PFSK-1 (cell line): ENCODE measurements at regions not wholly inside any gene's neighbourhood (a gene's known extent, or its start where the extent isn't known, plus 50 kb on each side); places are given as distances from the start of the nearest gene placed in this dataset.

Experiments
- FOXP2 ChIP-seq: optimal IDR thresholded peaks from 2 replicates; pipeline ENCODE3; 2011; ENCODE audit warnings: borderline replicate concordance, control low read depth, inconsistent platforms; ENCODE audit not compliant: insufficient read depth; ENCODE audit errors: extremely low read length, extremely low read depth
- POLR2AphosphoS5 ChIP-seq: IDR thresholded peaks from 2 replicates; pipeline ENCODE4 v1.6.1; 2012; ENCODE audit warnings: low read depth, mild to moderate bottlenecking, control low read depth, low read length, moderate library complexity
- SIN3A ChIP-seq: IDR thresholded peaks from 2 replicates; pipeline ENCODE4 v1.6.1; 2012; ENCODE audit warnings: mild to moderate bottlenecking, low read length, moderate library complexity, borderline replicate concordance; ENCODE audit not compliant: insufficient read depth
- TAF1 ChIP-seq: IDR thresholded peaks from 2 replicates; pipeline ENCODE4 v1.6.1; 2012; ENCODE audit warnings: low read length, control low read depth, borderline replicate concordance; ENCODE audit not compliant: insufficient read depth
- TF ChIP-seq, protein P1 (sequence below), 2 experiments: IDR thresholded peaks; 2 replicates each; pipeline versions ENCODE4 v1.6.1 to v1.8.0; 2011 to 2012; ENCODE audit warnings: low read depth in 2 of 2, low read length in 2 of 2, control low read depth in 1 of 2, inconsistent platforms in 1 of 2, mild to moderate bottlenecking in 1 of 2, moderate library complexity in 1 of 2; ENCODE audit not compliant: insufficient read depth in 1 of 2

DNA sequence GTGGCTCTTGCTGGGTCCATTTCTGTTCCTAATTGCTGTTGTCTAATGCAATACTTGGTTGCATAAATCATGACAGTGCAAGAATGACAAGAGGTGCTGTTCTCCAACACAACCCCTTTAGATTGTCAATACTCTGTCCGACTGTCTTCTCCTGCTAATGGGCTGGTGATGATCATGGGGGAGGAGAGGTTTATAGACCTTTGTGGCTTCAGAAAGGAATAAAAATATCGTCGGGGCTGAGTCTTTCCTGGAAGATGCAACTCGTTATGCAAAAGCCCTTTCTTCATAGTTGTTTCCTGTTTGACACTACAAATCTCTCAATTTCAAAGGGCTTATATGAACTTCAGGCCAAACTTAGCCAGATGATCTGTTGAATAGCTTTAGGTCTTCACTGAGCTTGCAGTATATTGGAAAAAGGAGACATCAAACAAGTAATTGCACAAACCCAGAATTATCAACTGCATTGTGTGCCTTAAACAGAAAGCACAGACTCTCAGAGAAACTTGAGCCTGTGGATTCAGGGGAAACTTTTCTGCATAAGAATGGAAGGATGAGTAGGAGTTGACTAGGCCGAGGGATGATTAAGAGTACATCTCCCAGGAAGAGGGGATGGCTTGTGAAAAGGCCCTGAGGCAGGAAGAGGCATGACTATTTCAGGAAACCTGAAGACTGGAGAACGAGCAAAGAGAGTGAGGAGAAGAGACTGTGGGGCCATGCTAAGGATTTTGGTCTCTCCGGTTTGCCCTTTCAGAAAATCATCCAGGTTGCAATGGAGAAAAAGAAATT lies 107.6 kb downstream of the TSEN15 start:
- TF ChIP-seq POLR2AphosphoS5 (no peak), TAF1 (no peak), SIN3A (no peak), FOXP2 (no peak)
- TF ChIP-seq, protein P1, sequence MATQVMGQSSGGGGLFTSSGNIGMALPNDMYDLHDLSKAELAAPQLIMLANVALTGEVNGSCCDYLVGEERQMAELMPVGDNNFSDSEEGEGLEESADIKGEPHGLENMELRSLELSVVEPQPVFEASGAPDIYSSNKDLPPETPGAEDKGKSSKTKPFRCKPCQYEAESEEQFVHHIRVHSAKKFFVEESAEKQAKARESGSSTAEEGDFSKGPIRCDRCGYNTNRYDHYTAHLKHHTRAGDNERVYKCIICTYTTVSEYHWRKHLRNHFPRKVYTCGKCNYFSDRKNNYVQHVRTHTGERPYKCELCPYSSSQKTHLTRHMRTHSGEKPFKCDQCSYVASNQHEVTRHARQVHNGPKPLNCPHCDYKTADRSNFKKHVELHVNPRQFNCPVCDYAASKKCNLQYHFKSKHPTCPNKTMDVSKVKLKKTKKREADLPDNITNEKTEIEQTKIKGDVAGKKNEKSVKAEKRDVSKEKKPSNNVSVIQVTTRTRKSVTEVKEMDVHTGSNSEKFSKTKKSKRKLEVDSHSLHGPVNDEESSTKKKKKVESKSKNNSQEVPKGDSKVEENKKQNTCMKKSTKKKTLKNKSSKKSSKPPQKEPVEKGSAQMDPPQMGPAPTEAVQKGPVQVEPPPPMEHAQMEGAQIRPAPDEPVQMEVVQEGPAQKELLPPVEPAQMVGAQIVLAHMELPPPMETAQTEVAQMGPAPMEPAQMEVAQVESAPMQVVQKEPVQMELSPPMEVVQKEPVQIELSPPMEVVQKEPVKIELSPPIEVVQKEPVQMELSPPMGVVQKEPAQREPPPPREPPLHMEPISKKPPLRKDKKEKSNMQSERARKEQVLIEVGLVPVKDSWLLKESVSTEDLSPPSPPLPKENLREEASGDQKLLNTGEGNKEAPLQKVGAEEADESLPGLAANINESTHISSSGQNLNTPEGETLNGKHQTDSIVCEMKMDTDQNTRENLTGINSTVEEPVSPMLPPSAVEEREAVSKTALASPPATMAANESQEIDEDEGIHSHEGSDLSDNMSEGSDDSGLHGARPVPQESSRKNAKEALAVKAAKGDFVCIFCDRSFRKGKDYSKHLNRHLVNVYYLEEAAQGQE (IDR thresholded peaks at IDR 0.05; ENCODE audit: insufficient read depth in 1 of 2, low read depth in 2 of 2, low read length in 2 of 2), result no peak
